Hepatocyte (in vitro differentiated cells): ENCODE measurements at regions not wholly inside any gene's neighbourhood (a gene's known extent, or its start where the extent isn't known, plus 50 kb on each side); places are given as distances from the start of the nearest gene placed in this dataset.

Experiments used
- DNase-seq: peaks from one replicate; pipeline ENCODE4 v3.0.0-alpha.2; 2016; ENCODE audit warnings: low spot score
- H2AFZ ChIP-seq: fragments of 200-600 bp; sonication (generic); 2 replicates; pipeline ENCODE4 v1.6.0; 2016; ENCODE audit warnings: antibody characterized with exemption, mild to moderate bottlenecking
- H3K27ac ChIP-seq: fragments of 200-600 bp; sonication (generic); 2 replicates; pipeline ENCODE4 v1.5.1; 2016; ENCODE audit warnings: mild to moderate bottlenecking
- H3K27me3 ChIP-seq: fragments of 200-600 bp; sonication (generic); 2 replicates; pipeline ENCODE4 v1.6.1; 2016
- H3K36me3 ChIP-seq: fragments of 200-600 bp; sonication (generic); replicated peaks from 2 replicates; pipeline ENCODE4 v1.5.1; 2016; ENCODE audit warnings: low read depth; ENCODE audit not compliant: insufficient read depth
- H3K4me1 ChIP-seq: fragments of 200-600 bp; sonication (generic); 2 replicates; pipeline ENCODE4 v1.5.1; 2016; ENCODE audit warnings: mild to moderate bottlenecking, moderate library complexity; ENCODE audit not compliant: insufficient read depth
- H3K4me2 ChIP-seq: fragments of 200-600 bp; sonication (generic); 2 replicates; pipeline ENCODE4 v1.6.0; 2016
- H3K4me3 ChIP-seq: fragments of 200-600 bp; sonication (generic); 2 replicates; pipeline ENCODE4 v1.5.1; 2016; ENCODE audit warnings: mild to moderate bottlenecking
- H3K79me2 ChIP-seq: fragments of 200-600 bp; sonication (generic); 2 replicates; pipeline ENCODE4 v1.6.0; 2017; ENCODE audit warnings: mild to moderate bottlenecking
- H3K9me2 ChIP-seq: fragments of 200-600 bp; sonication (generic); replicated peaks from 2 replicates; pipeline ENCODE4 v1.6.0; 2017; ENCODE audit warnings: mild to moderate bottlenecking; ENCODE audit not compliant: insufficient read depth
- H3K9me3 ChIP-seq: fragments of 200-600 bp; sonication (generic); 2 replicates; pipeline ENCODE4 v1.5.1; 2016; ENCODE audit warnings: low read depth, mild to moderate bottlenecking
- H4K20me1 ChIP-seq: fragments of 200-600 bp; sonication (generic); 2 replicates; pipeline ENCODE4 v1.6.0; 2016; ENCODE audit warnings: mild to moderate bottlenecking; ENCODE audit not compliant: insufficient read depth, poor library complexity, severe bottlenecking
- EZH2 ChIP-seq: fragments of 200-600 bp; sonication (generic); IDR thresholded peaks from 2 replicates; pipeline ENCODE4 v1.6.1; 2016; ENCODE audit warnings: antibody characterized with exemption, mild to moderate bottlenecking, borderline replicate concordance
- EZH2phosphoT487 ChIP-seq: fragments of 200-600 bp; sonication (generic); IDR thresholded peaks from one replicate; pipeline ENCODE4 v1.6.1; 2018; ENCODE audit warnings: antibody characterized with exemption, mild to moderate bottlenecking, low read depth, moderate library complexity; ENCODE audit not compliant: unreplicated experiment, severe bottlenecking
- WGBS: methylation state at CpG from one replicate; pipeline ENCODE4 v1.1.6; 2016; ENCODE audit warnings: low lambda C conversion rate; ENCODE audit errors: missing lambda C conversion rate; 5-methylcytosine and 5-hydroxymethylcytosine counted together
- TF ChIP-seq, protein P1 (sequence below): fragments of 200-600 bp; sonication (generic); IDR thresholded peaks from 2 replicates; pipeline ENCODE4 v1.5.1; 2016; ENCODE audit warnings: antibody characterized with exemption, mild to moderate bottlenecking; ENCODE audit not compliant: poor library complexity

DNA sequence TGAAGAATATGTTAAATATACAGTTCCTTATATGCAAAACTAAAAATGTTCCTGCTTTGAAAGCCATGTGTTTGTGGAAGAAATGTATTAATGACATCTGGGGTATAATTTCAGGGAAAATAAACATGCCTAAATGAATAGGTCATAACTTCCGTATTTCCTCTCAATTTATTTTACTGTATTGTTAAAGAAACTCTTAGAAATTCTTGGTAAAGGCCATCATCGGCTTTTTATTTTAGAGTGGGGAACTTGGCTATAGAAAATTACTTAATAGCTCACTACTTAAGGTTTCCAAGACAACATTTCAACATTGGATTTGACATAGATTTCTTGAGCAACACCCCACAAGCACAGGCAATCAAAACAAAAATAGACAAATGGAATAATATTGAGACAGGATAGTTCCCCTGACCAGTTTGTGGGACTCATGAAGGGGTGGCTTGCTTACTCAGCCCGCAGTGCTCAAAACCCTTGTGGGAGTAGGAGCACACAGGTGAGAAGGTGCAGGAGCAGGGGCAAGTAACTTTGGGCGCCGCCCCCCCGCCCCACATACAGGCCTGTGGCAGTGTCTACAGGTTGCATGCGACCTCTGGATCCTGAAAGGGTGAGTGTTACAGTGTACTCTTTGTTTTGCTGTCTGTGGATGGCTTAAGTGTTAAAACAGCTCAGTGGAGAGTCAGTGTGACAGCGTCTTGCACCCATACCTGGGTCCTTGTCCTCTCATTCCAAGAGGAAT lies 891.4 kb upstream of the C9orf72 start:
- no peaks in the 10 kb centered on the region for H3K79me2 ChIP-seq
- H2AFZ ChIP-seq = no peak overlapping the region
- TF ChIP-seq EZH2phosphoT487 = no peak
- TF ChIP-seq EZH2 = no peak
- TF ChIP-seq, protein P1, sequence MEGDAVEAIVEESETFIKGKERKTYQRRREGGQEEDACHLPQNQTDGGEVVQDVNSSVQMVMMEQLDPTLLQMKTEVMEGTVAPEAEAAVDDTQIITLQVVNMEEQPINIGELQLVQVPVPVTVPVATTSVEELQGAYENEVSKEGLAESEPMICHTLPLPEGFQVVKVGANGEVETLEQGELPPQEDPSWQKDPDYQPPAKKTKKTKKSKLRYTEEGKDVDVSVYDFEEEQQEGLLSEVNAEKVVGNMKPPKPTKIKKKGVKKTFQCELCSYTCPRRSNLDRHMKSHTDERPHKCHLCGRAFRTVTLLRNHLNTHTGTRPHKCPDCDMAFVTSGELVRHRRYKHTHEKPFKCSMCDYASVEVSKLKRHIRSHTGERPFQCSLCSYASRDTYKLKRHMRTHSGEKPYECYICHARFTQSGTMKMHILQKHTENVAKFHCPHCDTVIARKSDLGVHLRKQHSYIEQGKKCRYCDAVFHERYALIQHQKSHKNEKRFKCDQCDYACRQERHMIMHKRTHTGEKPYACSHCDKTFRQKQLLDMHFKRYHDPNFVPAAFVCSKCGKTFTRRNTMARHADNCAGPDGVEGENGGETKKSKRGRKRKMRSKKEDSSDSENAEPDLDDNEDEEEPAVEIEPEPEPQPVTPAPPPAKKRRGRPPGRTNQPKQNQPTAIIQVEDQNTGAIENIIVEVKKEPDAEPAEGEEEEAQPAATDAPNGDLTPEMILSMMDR = no peak
- no peaks in the 10 kb centered on the region for H4K20me1 ChIP-seq
- no peaks in the 10 kb centered on the region for H3K4me1 ChIP-seq
- no peaks in the 10 kb centered on the region for H3K27me3 ChIP-seq
- no peaks in the 10 kb centered on the region for H3K9me2 ChIP-seq
- H3K4me2 ChIP-seq = no peak overlapping the region
- H3K27ac ChIP-seq = no peak overlapping the region
- H3K4me3 ChIP-seq = no peak overlapping the region
- DNase-seq = no peak
- no peaks in the 10 kb centered on the region for H3K9me3 ChIP-seq
- H3K36me3 ChIP-seq = no peaks in the 10 kb centered on the region
- WGBS = 88% methylated on average over 8 of the region's 8 CpGs

DNA sequence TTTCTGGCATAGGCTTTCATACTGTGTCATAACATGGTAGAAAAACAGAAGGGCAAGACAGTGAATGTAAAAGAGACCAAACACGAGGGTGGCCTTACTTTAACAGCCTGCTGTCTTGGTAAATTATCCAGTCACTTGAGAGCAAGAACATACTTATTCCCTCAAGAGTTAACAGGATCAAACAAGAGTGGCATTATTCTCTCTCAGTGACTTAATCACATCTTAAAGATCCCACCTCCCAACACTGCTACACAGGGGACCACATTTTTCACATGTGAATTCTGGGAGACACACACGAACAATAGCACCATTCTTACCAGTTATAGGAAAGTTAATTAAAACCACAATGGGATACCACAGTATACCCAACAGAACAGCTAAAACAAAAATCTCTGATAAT lies 898.0 kb upstream of the C9orf72 start:
- Histone ChIP-seq H3K79me2 (no peaks in the 10 kb centered on the region), H3K36me3 (no peaks in the 10 kb centered on the region), H3K27me3 (no peaks in the 10 kb centered on the region), H2AFZ (no peak overlapping the region), H3K4me3 (no peak overlapping the region), H3K9me2 (no peaks in the 10 kb centered on the region), H3K27ac (no peak overlapping the region), H4K20me1 (no peaks in the 10 kb centered on the region), H3K4me2 (no peak overlapping the region), H3K9me3 (no peaks in the 10 kb centered on the region), H3K4me1 (no peaks in the 10 kb centered on the region)
- DNase-seq = no peak
- no peak for TF ChIP-seq EZH2phosphoT487
- no peak for TF ChIP-seq EZH2
- TF ChIP-seq, protein P1 = no peak
- WGBS = 78% methylated on average over 2 of the region's 2 CpGs

DNA sequence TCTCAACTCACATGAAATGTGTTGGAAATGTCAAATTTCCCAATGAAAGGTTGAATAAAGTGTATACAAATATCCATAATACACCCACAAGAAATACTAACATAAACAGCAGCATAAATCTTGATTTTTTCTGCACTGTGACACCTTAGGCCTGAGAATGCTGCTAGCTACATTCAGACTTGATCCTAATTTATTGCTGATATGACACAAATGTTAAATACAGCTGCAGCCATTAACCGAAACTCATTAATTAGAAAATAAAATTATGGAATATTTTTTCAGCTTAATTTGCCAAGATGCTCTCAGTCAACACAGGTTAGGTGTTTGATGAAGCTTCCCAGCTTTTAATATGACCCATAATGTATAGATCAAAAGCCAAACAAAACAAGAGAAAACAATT lies 914.3 kb upstream of the C9orf72 start:
- H3K27me3 ChIP-seq = no peaks in the 10 kb centered on the region
- H3K9me3 ChIP-seq = no peaks in the 10 kb centered on the region
- H3K4me2 ChIP-seq = no peak overlapping the region
- H4K20me1 ChIP-seq = no peaks in the 10 kb centered on the region
- TF ChIP-seq EZH2 (no peak), EZH2phosphoT487 (no peak)
- TF ChIP-seq, protein P1 = no peak
- no peak overlapping the region for H3K4me3 ChIP-seq
- no peaks in the 10 kb centered on the region for H3K9me2 ChIP-seq
- H3K4me1 ChIP-seq = no peaks in the 10 kb centered on the region
- WGBS = 88% methylated on average over 1 of the region's 1 CpG
- no peak for DNase-seq
- H2AFZ ChIP-seq = no peak overlapping the region
- H3K36me3 ChIP-seq = no peaks in the 10 kb centered on the region
- H3K27ac ChIP-seq = no peak overlapping the region
- no peaks in the 10 kb centered on the region for H3K79me2 ChIP-seq
